ENCODE measurements at regions not wholly inside any gene's neighbourhood (a gene's known extent, or its start where the extent isn't known, plus 50 kb on each side); places are given as distances from the start of the nearest gene placed in this dataset. TPM values are rescaled to one million over a fixed set of nuclear protein-coding genes. Genes with fewer than 3 reads are reported as not detected.

DNA sequence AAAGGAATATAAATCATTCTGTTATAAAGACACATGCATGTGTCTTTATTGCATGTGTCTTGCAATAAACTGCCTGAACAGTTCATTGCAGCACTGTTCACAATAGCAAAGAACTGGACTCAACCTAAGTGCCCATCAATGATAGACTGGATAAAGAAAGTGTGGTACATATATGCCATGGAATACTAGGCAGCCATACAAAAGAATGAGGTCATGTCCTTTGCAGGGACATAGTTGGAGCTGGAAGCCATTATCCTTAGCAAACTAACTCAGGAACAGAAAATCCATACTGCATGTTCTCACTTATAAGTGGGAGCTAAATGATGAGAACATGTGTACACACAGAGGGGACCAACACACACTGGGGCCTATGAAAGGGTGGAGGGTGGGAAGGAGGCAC lies 63.7 kb upstream of the CHD1 start:
- Histone ChIP-seq H3K27me3 (ENCODE audit: insufficient read depth, low read length) (no peaks in the 10 kb centered on the region), H2AFZ (ENCODE audit: low read length) (no peak overlapping the region), H3K9me3 (ENCODE audit: low read depth, low read length) (no peaks in the 10 kb centered on the region), H3K36me3 (ENCODE audit: insufficient read depth, low read length) (no peaks in the 10 kb centered on the region), H3K79me2 (ENCODE audit: insufficient read depth, low read length) (no peaks in the 10 kb centered on the region), H3K27ac (ENCODE audit: low read depth, low read length) (no peak overlapping the region), H4K20me1 (ENCODE audit: insufficient read depth, low read length) (no peaks in the 10 kb centered on the region), H3K4me1 (ENCODE audit: insufficient read depth, low read length) (peaks cover 8% of the 10 kb centered on the region), H3K4me3 (ENCODE audit: insufficient read depth, low read length) (no peak overlapping the region), H3K4me2 (ENCODE audit: insufficient read depth, low read length) (no peak overlapping the region)
- TF ChIP-seq, protein P1, sequence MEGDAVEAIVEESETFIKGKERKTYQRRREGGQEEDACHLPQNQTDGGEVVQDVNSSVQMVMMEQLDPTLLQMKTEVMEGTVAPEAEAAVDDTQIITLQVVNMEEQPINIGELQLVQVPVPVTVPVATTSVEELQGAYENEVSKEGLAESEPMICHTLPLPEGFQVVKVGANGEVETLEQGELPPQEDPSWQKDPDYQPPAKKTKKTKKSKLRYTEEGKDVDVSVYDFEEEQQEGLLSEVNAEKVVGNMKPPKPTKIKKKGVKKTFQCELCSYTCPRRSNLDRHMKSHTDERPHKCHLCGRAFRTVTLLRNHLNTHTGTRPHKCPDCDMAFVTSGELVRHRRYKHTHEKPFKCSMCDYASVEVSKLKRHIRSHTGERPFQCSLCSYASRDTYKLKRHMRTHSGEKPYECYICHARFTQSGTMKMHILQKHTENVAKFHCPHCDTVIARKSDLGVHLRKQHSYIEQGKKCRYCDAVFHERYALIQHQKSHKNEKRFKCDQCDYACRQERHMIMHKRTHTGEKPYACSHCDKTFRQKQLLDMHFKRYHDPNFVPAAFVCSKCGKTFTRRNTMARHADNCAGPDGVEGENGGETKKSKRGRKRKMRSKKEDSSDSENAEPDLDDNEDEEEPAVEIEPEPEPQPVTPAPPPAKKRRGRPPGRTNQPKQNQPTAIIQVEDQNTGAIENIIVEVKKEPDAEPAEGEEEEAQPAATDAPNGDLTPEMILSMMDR (IDR thresholded peaks at IDR 0.05; ENCODE audit: extremely low read depth, low read depth, low read length) = no peak
- DNase-seq (ENCODE audit: insufficient read length, low spot score, missing footprints) = no peak

DNA sequence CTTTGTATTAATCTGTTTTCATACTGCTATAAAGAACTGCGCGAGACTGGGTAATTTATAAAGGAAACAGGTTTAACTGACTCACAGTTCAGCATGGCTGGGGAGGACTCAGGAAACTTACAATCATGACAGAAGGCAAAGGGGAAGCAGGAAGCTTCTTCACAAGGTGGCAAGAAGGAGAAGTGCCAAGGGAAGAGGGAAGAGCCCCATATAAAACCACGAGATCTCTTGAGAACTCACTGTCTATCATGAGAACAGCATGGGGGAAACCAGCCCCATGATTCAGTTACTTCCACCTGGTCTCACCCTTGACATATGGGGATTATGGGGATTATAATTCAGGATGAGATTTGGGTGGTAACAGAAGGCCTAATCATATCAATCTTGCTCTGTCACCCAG lies 60.9 kb upstream of the CHD1 start:
- H3K4me1 ChIP-seq (ENCODE audit: insufficient read depth, low read length) = no peaks in the 10 kb centered on the region
- H3K9me3 ChIP-seq (ENCODE audit: low read depth, low read length) = no peaks in the 10 kb centered on the region
- TF ChIP-seq, protein P1 (IDR thresholded peaks at IDR 0.05; ENCODE audit: extremely low read depth, low read depth, low read length) = no peak
- no peak overlapping the region for H3K4me2 ChIP-seq (ENCODE audit: insufficient read depth, low read length)
- no peaks in the 10 kb centered on the region for H3K27me3 ChIP-seq (ENCODE audit: insufficient read depth, low read length)
- no peak overlapping the region for H3K27ac ChIP-seq (ENCODE audit: low read depth, low read length)
- H2AFZ ChIP-seq (ENCODE audit: low read length) = no peak overlapping the region
- no peak overlapping the region for H3K4me3 ChIP-seq (ENCODE audit: insufficient read depth, low read length)
- H3K36me3 ChIP-seq (ENCODE audit: insufficient read depth, low read length) = no peaks in the 10 kb centered on the region
- H3K79me2 ChIP-seq (ENCODE audit: insufficient read depth, low read length) = no peaks in the 10 kb centered on the region
- H4K20me1 ChIP-seq (ENCODE audit: insufficient read depth, low read length) = no peaks in the 10 kb centered on the region
- DNase-seq (ENCODE audit: insufficient read length, low spot score, missing footprints) = no peak

DNA sequence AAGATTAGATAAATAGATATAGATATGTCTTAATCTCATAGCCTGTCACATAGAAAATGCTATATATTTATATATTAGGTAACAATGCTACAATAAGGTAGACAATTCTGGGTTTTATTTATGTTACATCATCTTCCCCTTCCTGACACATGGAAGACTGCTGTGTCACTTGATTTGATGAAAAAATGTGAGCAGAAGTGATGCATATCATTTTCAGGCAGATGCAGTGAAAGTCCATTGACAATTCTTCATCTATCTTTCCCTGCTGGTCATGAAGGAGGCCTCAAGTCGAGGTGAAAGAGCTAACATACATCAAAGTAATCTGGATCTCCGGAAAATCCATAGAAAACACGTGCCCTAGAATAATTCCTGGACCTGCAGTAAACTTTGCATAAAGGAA lies 57.8 kb upstream of the CHD1 start:
- no peaks in the 10 kb centered on the region for H3K27me3 ChIP-seq (ENCODE audit: insufficient read depth, low read length)
- H3K9me3 ChIP-seq (ENCODE audit: low read depth, low read length) = no peaks in the 10 kb centered on the region
- H3K4me2 ChIP-seq (ENCODE audit: insufficient read depth, low read length) = no peak overlapping the region
- H4K20me1 ChIP-seq (ENCODE audit: insufficient read depth, low read length) = no peaks in the 10 kb centered on the region
- no peaks in the 10 kb centered on the region for H3K79me2 ChIP-seq (ENCODE audit: insufficient read depth, low read length)
- no peaks in the 10 kb centered on the region for H3K36me3 ChIP-seq (ENCODE audit: insufficient read depth, low read length)
- H3K27ac ChIP-seq (ENCODE audit: low read depth, low read length) = no peak overlapping the region
- H2AFZ ChIP-seq (ENCODE audit: low read length) = no peak overlapping the region
- DNase-seq (ENCODE audit: insufficient read length, low spot score, missing footprints) = no peak
- no peak overlapping the region for H3K4me3 ChIP-seq (ENCODE audit: insufficient read depth, low read length)
- TF ChIP-seq, protein P1 (IDR thresholded peaks at IDR 0.05; ENCODE audit: extremely low read depth, low read depth, low read length) = no peak
- no peaks in the 10 kb centered on the region for H3K4me1 ChIP-seq (ENCODE audit: insufficient read depth, low read length)

DNA sequence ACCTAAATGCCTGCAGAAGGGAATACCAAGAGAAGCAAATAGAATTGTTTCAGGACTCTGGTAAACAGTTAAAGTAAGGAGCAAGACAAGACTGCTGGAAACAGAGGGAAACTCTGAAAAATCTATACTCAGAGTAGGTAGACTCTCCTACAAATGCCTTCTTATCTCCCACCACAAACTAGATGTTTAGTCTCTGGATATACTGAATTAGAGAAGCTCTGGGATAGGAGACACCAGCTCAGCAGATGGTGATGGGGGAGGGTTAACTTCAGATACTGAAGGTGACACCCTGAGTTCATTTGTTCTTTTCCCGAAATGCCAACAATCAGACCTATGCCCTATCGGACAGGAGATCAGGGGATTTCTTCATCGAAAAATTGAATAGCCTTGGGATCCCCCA lies 54.1 kb upstream of the CHD1 start:
- TF ChIP-seq, protein P1 (IDR thresholded peaks at IDR 0.05; ENCODE audit: extremely low read depth, low read depth, low read length) = no peak
- Histone ChIP-seq H2AFZ (ENCODE audit: low read length) (no peak overlapping the region), H3K9me3 (ENCODE audit: low read depth, low read length) (no peaks in the 10 kb centered on the region), H3K4me1 (ENCODE audit: insufficient read depth, low read length) (no peaks in the 10 kb centered on the region), H4K20me1 (ENCODE audit: insufficient read depth, low read length) (no peaks in the 10 kb centered on the region), H3K4me2 (ENCODE audit: insufficient read depth, low read length) (no peak overlapping the region), H3K79me2 (ENCODE audit: insufficient read depth, low read length) (no peaks in the 10 kb centered on the region), H3K27me3 (ENCODE audit: insufficient read depth, low read length) (no peaks in the 10 kb centered on the region), H3K27ac (ENCODE audit: low read depth, low read length) (no peak overlapping the region), H3K4me3 (ENCODE audit: insufficient read depth, low read length) (no peak overlapping the region), H3K36me3 (ENCODE audit: insufficient read depth, low read length) (no peaks in the 10 kb centered on the region)
- DNase-seq (ENCODE audit: insufficient read length, low spot score, missing footprints) = no peak

Small RNAs in the stretch of these regions (small RNA-seq; reads per million reads assigned to genes)
- not detected for gene MTND4LP5
- not detected for gene RF00019
- not detected for gene RNU6-1119P
